HepG2 (cell line): ENCODE measurements at regions not wholly inside any gene's neighbourhood (a gene's known extent, or its start where the extent isn't known, plus 50 kb on each side); places are given as distances from the start of the nearest gene placed in this dataset.

Experiments
- ATAC-seq: fragments of 200-7000 bp; cut with Tn5 transposase; 3 replicates; pipeline ENCODE4 v1.9.1; 2020; ENCODE audit warnings: mild to moderate bottlenecking, moderate library complexity
- BruUV-seq: library from RNA; stranded (reverse); fragments of 400-500 nt; replicated peaks from 2 replicates; lab custom pipeline; 2021; lab: Mats Ljungman, UMichigan
- CTCF ChIA-PET: fragments of 300-600 bp; formaldehyde crosslinking; extraction: SDS; loops from one replicate; lab custom pipeline; 2021; ENCODE audit warnings: low total read pairs, inconsistent platforms, low intra/inter-chr PET ratio; lab: Yijun Ruan, JAX
- POLR2A ChIA-PET: fragments of 350-600 bp; sonication (Branson Sonifier 250); formaldehyde crosslinking; loops from one replicate; lab custom pipeline; 2020; ENCODE audit warnings: antibody characterized with exemption, inconsistent platforms; lab: Yijun Ruan, JAX
- DNase-seq: peaks from one replicate; pipeline ENCODE4 v3.0.0-alpha.2; 2015; ENCODE audit warnings: low spot score
- FAIRE-seq: peaks from 3 replicates; lab custom pipeline; 2011; peaks lifted over from hg19 to GRCh38; lab: Jason Lieb, UNC
- H2AFZ ChIP-seq: one replicate; pipeline ENCODE4 v1.6.1; 2011; ENCODE audit warnings: low read length, inconsistent platforms
- H3K27ac ChIP-seq: fragments of 300-600 bp; 3 replicates; pipeline ENCODE4 v1.8.0; 2011; ENCODE audit warnings: mixed run types, mild to moderate bottlenecking, mixed read lengths, low read length, inconsistent platforms; ENCODE audit not compliant: insufficient read depth; ENCODE audit errors: extremely low read length
- H3K27me3 ChIP-seq, 2 experiments: fragments of 200-600 bp in 1 of 2; 2 replicates in 1 of 2; 3 replicates in 1 of 2; pipeline versions ENCODE4 v1.6.0 to v1.8.0; 2011; ENCODE audit warnings: low read length in 2 of 2, mild to moderate bottlenecking in 2 of 2, moderate library complexity in 2 of 2, inconsistent platforms in 1 of 2; ENCODE audit not compliant: insufficient read depth in 2 of 2, control insufficient read depth in 1 of 2
- H3K36me3 ChIP-seq, 2 experiments: fragments of 200-600 bp in 1 of 2; replicated peaks in 1 of 2; 2 replicates in 1 of 2; 3 replicates in 1 of 2; pipeline versions ENCODE4 v1.5.1 to v1.8.0; 2011; ENCODE audit warnings: low read length in 2 of 2, inconsistent platforms in 1 of 2; ENCODE audit not compliant: insufficient read depth in 2 of 2, control insufficient read depth in 1 of 2
- H3K4me1 ChIP-seq: 2 replicates; pipeline ENCODE4 v1.5.1; 2012; ENCODE audit warnings: low read length, inconsistent platforms; ENCODE audit not compliant: insufficient read depth
- H3K4me2 ChIP-seq: 2 replicates; pipeline ENCODE4 v1.6.0; 2011; ENCODE audit warnings: low read depth, low read length, inconsistent platforms
- H3K4me3 ChIP-seq, 3 experiments: fragments of 200-600 bp in 1 of 3; sonication (generic), shearing (Covaris generic) in 1 of 3; replicated peaks in 1 of 3; 2 replicates each; pipeline ENCODE4 v1.5.1; 2011 to 2016; ENCODE audit warnings: low read length in 3 of 3, inconsistent platforms in 2 of 3, low read depth in 2 of 3, mild to moderate bottlenecking in 2 of 3, control low read depth in 1 of 3, mixed read lengths in 1 of 3; ENCODE audit not compliant: insufficient read depth in 1 of 3
- H3K79me2 ChIP-seq: one replicate; pipeline ENCODE4 v1.6.1; 2011; ENCODE audit warnings: low read length, inconsistent platforms; ENCODE audit not compliant: insufficient read depth
- H3K9ac ChIP-seq: 2 replicates; pipeline ENCODE4 v1.6.0; 2011; ENCODE audit warnings: mild to moderate bottlenecking, low read depth, low read length, inconsistent platforms; ENCODE audit not compliant: insufficient read depth
- H3K9me3 ChIP-seq: 2 replicates; pipeline ENCODE4 v1.5.1; 2012; ENCODE audit warnings: mild to moderate bottlenecking, low read length
- H4K20me1 ChIP-seq: 2 replicates; pipeline ENCODE4 v1.6.0; 2011; ENCODE audit warnings: inconsistent platforms, mild to moderate bottlenecking, low read length, moderate library complexity; ENCODE audit not compliant: insufficient read depth
- CSRNP2 ChIP-seq: sonication (generic); formaldehyde crosslinking; conservative IDR thresholded peaks from 2 replicates; pipeline ENCODE4 v1.8.0; 2022; ENCODE audit warnings: low read depth, missing genetic modification reagents
- DDIT3 ChIP-seq: sonication (generic); formaldehyde crosslinking; IDR thresholded peaks from 2 replicates; pipeline ENCODE4 v1.4.0; 2020; ENCODE audit warnings: mild to moderate bottlenecking, missing genetic modification reagents
- FOXC1 ChIP-seq: sonication (generic); formaldehyde crosslinking; IDR thresholded peaks from 2 replicates; pipeline ENCODE4 v1.8.0; 2022; ENCODE audit warnings: mild to moderate bottlenecking, missing genetic modification reagents, borderline replicate concordance
- MAFK ChIP-seq, 2 experiments: IDR thresholded peaks in 1 of 2; conservative IDR thresholded peaks in 1 of 2; 2 replicates each; pipeline ENCODE4 v1.6.1; 2011; ENCODE audit warnings: improper control_type of control experiment in 2 of 2, low read length in 2 of 2
- RBM22 ChIP-seq: fragments of 200-400 bp; formaldehyde crosslinking; optimal IDR thresholded peaks from 2 replicates; pipeline ENCODE3; 2017; ENCODE audit warnings: mild to moderate bottlenecking, low read length, moderate library complexity
- RFXANK ChIP-seq: IDR thresholded peaks from 2 replicates; pipeline ENCODE4 v1.6.1; 2016
- WIZ ChIP-seq: sonication (generic); formaldehyde crosslinking; IDR thresholded peaks from 2 replicates; pipeline ENCODE4 v1.5.1; 2020; ENCODE audit warnings: mild to moderate bottlenecking, missing genetic modification reagents
- ZFP37 ChIP-seq: sonication (generic); formaldehyde crosslinking; IDR thresholded peaks from 2 replicates; pipeline ENCODE4 v1.4.0; 2020; ENCODE audit warnings: missing genetic modification reagents, borderline replicate concordance
- ZNF251 ChIP-seq: sonication (generic); formaldehyde crosslinking; IDR thresholded peaks from 2 replicates; pipeline ENCODE4 v1.9.0; 2021; ENCODE audit warnings: mild to moderate bottlenecking, missing genetic modification reagents
- ZNF432 ChIP-seq: sonication (generic); formaldehyde crosslinking; IDR thresholded peaks from 2 replicates; pipeline ENCODE4 v1.5.0; 2020; ENCODE audit warnings: missing genetic modification reagents, mild to moderate bottlenecking, borderline replicate concordance
- ZNF496 ChIP-seq: sonication (generic); formaldehyde crosslinking; IDR thresholded peaks from 2 replicates; pipeline ENCODE4 v1.8.1; 2023; ENCODE audit warnings: mild to moderate bottlenecking, moderate library complexity, missing genetic modification reagents; ENCODE audit not compliant: insufficient replicate concordance
- ZNF558 ChIP-seq: sonication (generic); formaldehyde crosslinking; IDR thresholded peaks from 2 replicates; pipeline ENCODE4 v1.9.0; 2022; ENCODE audit warnings: mild to moderate bottlenecking, missing genetic modification reagents, borderline replicate concordance
- ZNF589 ChIP-seq: sonication (generic); formaldehyde crosslinking; conservative IDR thresholded peaks from 2 replicates; pipeline ENCODE4 v1.8.0; 2022; ENCODE audit warnings: mild to moderate bottlenecking, moderate library complexity, missing genetic modification reagents
- WGBS: methylation state at CpG from one replicate; pipeline ENCODE4 v1.1.6; 2017; ENCODE audit warnings: low lambda C conversion rate; 5-methylcytosine and 5-hydroxymethylcytosine counted together
- in situ Hi-C: cut with HindIII; loops from 2 replicates; pipeline ENCODE4 v1.10.0; 2017; ENCODE audit warnings: low pct_unique_long_range_greater_than_20kb; ENCODE audit not compliant: extremely low pct_ligation_motif_present
- intact Hi-C: fragments of 100-400 bp; cut with micrococcal nuclease; formaldehyde crosslinking; loops from one replicate; pipeline ENCODE4 v1.10.0; 2022; ENCODE audit not compliant: unreplicated experiment

GRCh38 chr5:155252717-155253116, 239.2 kb downstream of the KIF4B start (continued):
- no peak for TF ChIP-seq ZNF432 (CRISPR knock-in tag)
- TF ChIP-seq CSRNP2 = no peak
- no peak for TF ChIP-seq RBM22
- TF ChIP-seq ZNF251 (CRISPR knock-in tag) = no peak
- no peak for TF ChIP-seq ZNF589 (CRISPR knock-in tag)
- TF ChIP-seq DDIT3 (CRISPR knock-in tag) = no peak
- no peak for TF ChIP-seq MAFK (conservative IDR thresholded peaks at IDR 0.05 in 1 of 2, IDR thresholded peaks at IDR 0.05 in 1 of 2; ENCODE audit: low read length in 2 of 2)
- TF ChIP-seq FOXC1 = no peak

DNA sequence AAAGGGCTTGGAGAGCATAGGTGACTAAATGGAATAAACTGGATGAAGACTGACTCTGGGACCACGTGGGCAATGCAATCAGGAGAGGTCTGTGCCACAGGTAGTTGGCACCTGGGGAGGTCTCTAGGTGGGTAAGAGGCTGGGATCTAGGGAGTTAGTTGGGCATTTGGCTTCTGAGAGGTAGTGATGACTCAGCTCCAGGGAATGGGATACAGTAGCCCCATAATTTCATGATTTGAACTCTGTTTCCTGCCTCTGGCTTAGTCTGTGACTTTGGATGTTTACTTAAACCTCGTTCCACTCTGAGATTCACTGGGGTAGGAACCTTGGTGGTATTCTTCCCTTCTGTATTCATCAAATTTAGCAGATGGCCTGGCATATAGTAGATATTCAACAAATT, 240.8 kb downstream of the KIF4B start:
- DNase-seq (no peak), ATAC-seq (no peak), FAIRE-seq (no peak)
- no peaks in the 10 kb centered on the region for H3K79me2 ChIP-seq
- TF ChIP-seq ZFP37 (CRISPR knock-in tag) (no peak), ZNF496 (CRISPR knock-in tag) (no peak), RFXANK (CRISPR knock-in tag) (no peak), ZNF558 (CRISPR knock-in tag) (no peak), WIZ (no peak)
- no TSS peak for BruUV-seq
- no peaks in the 10 kb centered on the region for H4K20me1 ChIP-seq
- H3K27me3 ChIP-seq = no peaks in the 10 kb centered on the region
- intact Hi-C loops = no loop called here
- no peaks in the 10 kb centered on the region for H3K9me3 ChIP-seq
- POLR2A ChIA-PET = no interaction called here
- H3K4me3 ChIP-seq = no peak overlapping the region
- WGBS = 5% methylated on average over 2 of the region's 2 CpGs
- H2AFZ ChIP-seq = no peak overlapping the region
- no peaks in the 10 kb centered on the region for H3K4me1 ChIP-seq
- H3K4me2 ChIP-seq = no peak overlapping the region
- H3K27ac ChIP-seq = no peak overlapping the region
- in situ Hi-C loops = no loop called here
- no peaks in the 10 kb centered on the region for H3K36me3 ChIP-seq
- CTCF ChIA-PET = no interaction called here
- H3K9ac ChIP-seq = no peak overlapping the region
